Sigmoid colon (tissue), 4 donors: ENCODE measurements at regions not wholly inside any gene's neighbourhood (a gene's known extent, or its start where the extent isn't known, plus 50 kb on each side); places are given as distances from the start of the nearest gene placed in this dataset.

ENCODE experiments used
- CTCF ChIP-seq, 4 experiments: fragments of 450-650 bp in 3 of 4; fragments of 200-600 bp in 1 of 4; IDR thresholded peaks; one replicate each; pipeline ENCODE4 v1.5.1; 2016 to 2019; ENCODE audit warnings: antibody characterized with exemption in 4 of 4, mild to moderate bottlenecking in 3 of 4, moderate library complexity in 2 of 4
- POLR2A ChIP-seq, 2 donors: fragments of 450-650 bp; IDR thresholded peaks; one replicate each; pipeline ENCODE4 v1.6.1; 2016; ENCODE audit warnings: antibody characterized with exemption in 2 of 2, mild to moderate bottlenecking in 2 of 2, moderate library complexity in 2 of 2
- POLR2AphosphoS5 ChIP-seq, 4 donors: sonication (generic); formaldehyde crosslinking; IDR thresholded peaks; one replicate each; pipeline ENCODE4 v1.6.1; 2017; ENCODE audit warnings: antibody characterized with exemption in 4 of 4

GRCh38 chr5:66329078-66329477 lies 185.0 kb downstream of the SREK1 start:
- TF ChIP-seq POLR2A (IDR thresholded peaks at IDR 0.05) (no peak), POLR2AphosphoS5 (IDR thresholded peaks at IDR 0.05) (no peak), CTCF (IDR thresholded peaks at IDR 0.05) (no peak)
